ENCODE measurements at regions not wholly inside any gene's neighbourhood (a gene's known extent, or its start where the extent isn't known, plus 50 kb on each side); places are given as distances from the start of the nearest gene placed in this dataset.

DNA sequence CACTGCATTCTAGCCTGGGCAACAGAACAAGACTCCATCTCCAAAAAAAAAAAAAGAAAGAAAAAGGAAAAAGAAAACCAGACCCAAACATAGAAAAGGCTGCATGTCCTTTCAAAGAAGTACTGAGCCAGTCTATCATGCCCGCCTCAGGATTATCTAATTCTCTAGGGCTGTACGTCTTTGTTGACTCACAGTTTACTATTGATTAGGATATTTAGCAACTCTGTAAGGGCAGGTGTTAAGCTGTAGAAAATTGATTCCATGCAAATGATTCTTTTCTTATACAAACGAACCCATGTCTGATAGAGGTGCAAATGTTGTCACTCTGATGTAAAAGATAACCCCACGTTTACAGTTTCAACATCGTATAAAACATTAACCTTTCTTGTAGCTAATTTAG lies 209.0 kb downstream of the TTLL2 start:
- TF ChIP-seq, protein P1, sequence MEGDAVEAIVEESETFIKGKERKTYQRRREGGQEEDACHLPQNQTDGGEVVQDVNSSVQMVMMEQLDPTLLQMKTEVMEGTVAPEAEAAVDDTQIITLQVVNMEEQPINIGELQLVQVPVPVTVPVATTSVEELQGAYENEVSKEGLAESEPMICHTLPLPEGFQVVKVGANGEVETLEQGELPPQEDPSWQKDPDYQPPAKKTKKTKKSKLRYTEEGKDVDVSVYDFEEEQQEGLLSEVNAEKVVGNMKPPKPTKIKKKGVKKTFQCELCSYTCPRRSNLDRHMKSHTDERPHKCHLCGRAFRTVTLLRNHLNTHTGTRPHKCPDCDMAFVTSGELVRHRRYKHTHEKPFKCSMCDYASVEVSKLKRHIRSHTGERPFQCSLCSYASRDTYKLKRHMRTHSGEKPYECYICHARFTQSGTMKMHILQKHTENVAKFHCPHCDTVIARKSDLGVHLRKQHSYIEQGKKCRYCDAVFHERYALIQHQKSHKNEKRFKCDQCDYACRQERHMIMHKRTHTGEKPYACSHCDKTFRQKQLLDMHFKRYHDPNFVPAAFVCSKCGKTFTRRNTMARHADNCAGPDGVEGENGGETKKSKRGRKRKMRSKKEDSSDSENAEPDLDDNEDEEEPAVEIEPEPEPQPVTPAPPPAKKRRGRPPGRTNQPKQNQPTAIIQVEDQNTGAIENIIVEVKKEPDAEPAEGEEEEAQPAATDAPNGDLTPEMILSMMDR (IDR thresholded peaks at IDR 0.05 in 4 of 5, conservative IDR thresholded peaks at IDR 0.05 in 1 of 5), result no peak
- TF ChIP-seq POLR2A (IDR thresholded peaks at IDR 0.05), result no peak
